ENCODE measurements at regions not wholly inside any gene's neighbourhood (a gene's known extent, or its start where the extent isn't known, plus 50 kb on each side); places are given as distances from the start of the nearest gene placed in this dataset.

DNA sequence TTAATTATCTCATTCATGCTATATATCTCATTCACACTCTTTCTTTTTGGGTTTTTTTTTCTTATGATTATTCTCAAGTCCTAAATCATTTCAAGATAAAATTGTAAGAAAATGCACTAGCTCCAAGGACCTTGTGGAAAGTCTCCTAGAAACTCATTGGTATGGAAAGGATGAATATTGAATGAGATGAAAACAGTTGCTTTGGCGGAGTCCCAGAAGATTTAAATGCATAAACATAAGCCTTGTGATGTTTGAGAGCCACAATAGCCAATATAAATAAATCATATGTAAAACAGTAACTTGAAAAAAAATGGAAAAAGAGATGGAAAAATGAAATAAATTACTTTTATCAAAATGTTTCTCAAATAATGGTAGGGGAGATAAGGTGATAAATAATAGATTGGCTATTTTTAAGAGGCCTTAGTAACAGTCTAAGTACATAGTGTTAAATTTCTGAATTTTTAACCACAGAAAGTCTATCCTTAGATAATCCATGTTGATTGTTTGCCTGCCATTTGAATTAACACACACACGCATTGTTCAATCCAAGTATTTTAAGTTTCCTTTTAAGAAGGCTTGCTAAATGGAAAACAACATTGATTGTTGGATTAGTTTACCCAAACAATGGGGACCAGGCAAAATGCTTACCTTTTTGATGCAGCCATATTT is 81.1 kb upstream of the CD2AP start:
- intact Hi-C loops (cut with DNase I; ENCODE audit: low total_unique reads) = no loop called here
- Histone ChIP-seq H3K4me3 (no peak overlapping the region), H3K36me3 (no peaks in the 10 kb centered on the region), H3K4me1 (no peaks in the 10 kb centered on the region), H3K27ac (no peak overlapping the region), H3K27me3 (no peaks in the 10 kb centered on the region), H3K9me3 (peaks cover 0 to 9% of the 10 kb centered on the region in 2 donors)
- DNase-seq (ENCODE audit: low spot score in 2 of 2) = no peak
- TF ChIP-seq, protein P1, sequence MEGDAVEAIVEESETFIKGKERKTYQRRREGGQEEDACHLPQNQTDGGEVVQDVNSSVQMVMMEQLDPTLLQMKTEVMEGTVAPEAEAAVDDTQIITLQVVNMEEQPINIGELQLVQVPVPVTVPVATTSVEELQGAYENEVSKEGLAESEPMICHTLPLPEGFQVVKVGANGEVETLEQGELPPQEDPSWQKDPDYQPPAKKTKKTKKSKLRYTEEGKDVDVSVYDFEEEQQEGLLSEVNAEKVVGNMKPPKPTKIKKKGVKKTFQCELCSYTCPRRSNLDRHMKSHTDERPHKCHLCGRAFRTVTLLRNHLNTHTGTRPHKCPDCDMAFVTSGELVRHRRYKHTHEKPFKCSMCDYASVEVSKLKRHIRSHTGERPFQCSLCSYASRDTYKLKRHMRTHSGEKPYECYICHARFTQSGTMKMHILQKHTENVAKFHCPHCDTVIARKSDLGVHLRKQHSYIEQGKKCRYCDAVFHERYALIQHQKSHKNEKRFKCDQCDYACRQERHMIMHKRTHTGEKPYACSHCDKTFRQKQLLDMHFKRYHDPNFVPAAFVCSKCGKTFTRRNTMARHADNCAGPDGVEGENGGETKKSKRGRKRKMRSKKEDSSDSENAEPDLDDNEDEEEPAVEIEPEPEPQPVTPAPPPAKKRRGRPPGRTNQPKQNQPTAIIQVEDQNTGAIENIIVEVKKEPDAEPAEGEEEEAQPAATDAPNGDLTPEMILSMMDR (IDR thresholded peaks at IDR 0.05) = no peak
- TF ChIP-seq POLR2AphosphoS5 (IDR thresholded peaks at IDR 0.05) (no peak), POLR2A (IDR thresholded peaks at IDR 0.05) (no peak)

- no peak overlapping the region for H3K4me3 ChIP-seq
- intact Hi-C loops (cut with DNase I; ENCODE audit: low total_unique reads) = no loop called here
- H3K4me1 ChIP-seq = no peaks in the 10 kb centered on the region
- no peaks in the 10 kb centered on the region for H3K36me3 ChIP-seq
- H3K9me3 ChIP-seq = no peaks in the 10 kb centered on the region
- no peak for DNase-seq (ENCODE audit: low spot score in 2 of 2)
- no peaks in the 10 kb centered on the region for H3K27me3 ChIP-seq
- TF ChIP-seq POLR2A (IDR thresholded peaks at IDR 0.05) (no peak), POLR2AphosphoS5 (IDR thresholded peaks at IDR 0.05) (no peak)
- TF ChIP-seq, protein P1 (IDR thresholded peaks at IDR 0.05) = no peak
- no peak overlapping the region for H3K27ac ChIP-seq
These were observed 77.0 kb upstream of the CD2AP start for GRCh38 chr6:47400581-47400980.

DNA sequence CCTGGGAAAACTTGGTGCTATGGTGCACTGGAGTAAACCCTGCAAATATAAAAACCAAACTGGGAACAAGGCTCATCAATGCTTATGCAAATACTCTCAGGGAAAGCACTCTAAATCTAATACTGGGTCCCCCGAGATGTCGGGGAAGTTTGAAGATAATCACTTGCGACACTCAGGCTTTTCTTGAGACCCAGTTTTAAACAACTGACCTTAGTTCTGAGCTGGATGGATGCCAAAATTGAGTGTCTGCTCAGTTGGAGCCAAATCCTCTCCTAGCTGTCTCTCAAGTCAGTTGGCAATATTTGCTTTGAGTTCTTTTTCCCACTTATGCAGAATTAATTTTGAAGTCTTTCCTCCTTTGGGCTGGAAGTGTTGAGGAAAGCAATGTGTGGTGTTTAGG is 75.5 kb upstream of the CD2AP start:
- no peak for DNase-seq (ENCODE audit: low spot score in 2 of 2)
- Histone ChIP-seq H3K4me1 (no peaks in the 10 kb centered on the region), H3K27me3 (no peaks in the 10 kb centered on the region), H3K27ac (no peak overlapping the region), H3K9me3 (no peaks in the 10 kb centered on the region), H3K4me3 (no peak overlapping the region), H3K36me3 (no peaks in the 10 kb centered on the region)
- TF ChIP-seq, protein P1 (IDR thresholded peaks at IDR 0.05) = no peak
- no peak for TF ChIP-seq POLR2AphosphoS5 (IDR thresholded peaks at IDR 0.05)
- TF ChIP-seq POLR2A (IDR thresholded peaks at IDR 0.05) = no peak
- intact Hi-C loops (cut with DNase I; ENCODE audit: low total_unique reads) = no loop called here

DNA sequence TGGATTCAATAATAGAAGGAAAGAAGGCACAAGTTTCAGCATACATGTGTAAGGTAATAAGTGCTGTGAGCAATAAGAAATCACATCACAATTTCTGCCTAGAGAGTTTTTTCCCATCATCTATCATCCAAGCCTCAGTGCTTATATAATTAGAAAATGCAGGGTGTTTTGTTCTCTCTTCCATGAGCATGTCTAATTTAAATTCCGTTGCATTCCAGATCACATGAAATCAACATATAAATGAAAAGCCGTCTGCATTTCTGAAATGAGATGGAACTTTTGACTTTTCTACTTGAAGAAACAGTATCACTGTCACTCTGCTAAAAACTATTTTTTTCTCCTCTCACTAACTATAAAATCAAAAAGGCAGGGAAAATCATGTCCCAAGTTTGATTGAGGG is 74.5 kb upstream of the CD2AP start:
- intact Hi-C loops (cut with DNase I; ENCODE audit: low total_unique reads) = no loop called here
- H3K36me3 ChIP-seq = no peaks in the 10 kb centered on the region
- H3K27ac ChIP-seq = no peak overlapping the region
- TF ChIP-seq POLR2A (IDR thresholded peaks at IDR 0.05) (no peak), POLR2AphosphoS5 (IDR thresholded peaks at IDR 0.05) (no peak)
- TF ChIP-seq, protein P1 (IDR thresholded peaks at IDR 0.05) = no peak
- no peaks in the 10 kb centered on the region for H3K27me3 ChIP-seq
- DNase-seq (ENCODE audit: low spot score in 2 of 2) = no peak
- H3K4me1 ChIP-seq = no peaks in the 10 kb centered on the region
- H3K4me3 ChIP-seq = no peak overlapping the region
- H3K9me3 ChIP-seq = no peaks in the 10 kb centered on the region

GRCh38 chr6:47403801-47404200 is 73.8 kb upstream of the CD2AP start:
- Histone ChIP-seq H3K4me1 (no peaks in the 10 kb centered on the region), H3K36me3 (no peaks in the 10 kb centered on the region), H3K9me3 (no peaks in the 10 kb centered on the region), H3K4me3 (no peak overlapping the region), H3K27me3 (no peaks in the 10 kb centered on the region), H3K27ac (no peak overlapping the region)
- intact Hi-C loops (cut with DNase I; ENCODE audit: low total_unique reads) = no loop called here
- TF ChIP-seq POLR2A (IDR thresholded peaks at IDR 0.05) = no peak
- no peak for DNase-seq (ENCODE audit: low spot score in 2 of 2)

DNA sequence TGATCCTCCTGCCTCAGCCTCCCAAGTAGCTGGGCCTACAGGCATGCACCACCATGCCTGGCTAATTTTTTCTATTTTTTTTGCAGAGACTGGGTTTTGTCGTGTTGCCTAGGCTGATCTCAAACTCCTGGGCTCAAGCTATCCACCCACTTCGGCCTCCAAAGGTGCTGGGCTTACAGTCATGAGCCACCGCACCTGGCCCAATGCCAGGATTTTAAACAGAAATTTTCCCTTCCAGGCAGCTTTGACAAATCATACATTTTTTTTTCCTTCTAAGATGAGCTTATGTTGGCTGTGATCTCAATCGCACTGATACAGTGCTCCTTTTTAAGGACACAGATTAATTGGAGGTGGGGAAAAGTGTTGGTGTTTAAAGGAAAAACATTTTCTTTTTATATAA is 73.2 kb upstream of the CD2AP start:
- no peaks in the 10 kb centered on the region for H3K36me3 ChIP-seq
- H3K9me3 ChIP-seq = no peaks in the 10 kb centered on the region
- H3K4me3 ChIP-seq = no peak overlapping the region
- no peak overlapping the region for H3K27ac ChIP-seq
- H3K4me1 ChIP-seq = no peaks in the 10 kb centered on the region
- intact Hi-C loops (cut with DNase I; ENCODE audit: low total_unique reads) = no loop called here
- no peak for DNase-seq (ENCODE audit: low spot score in 2 of 2)
- no peaks in the 10 kb centered on the region for H3K27me3 ChIP-seq
- TF ChIP-seq POLR2AphosphoS5 (IDR thresholded peaks at IDR 0.05) = no peak
- TF ChIP-seq, protein P1 (IDR thresholded peaks at IDR 0.05) = no peak
- no peak for TF ChIP-seq POLR2A (IDR thresholded peaks at IDR 0.05)

Data from breast epithelium (tissue), 4 donors.